ENCODE measurements at regions not wholly inside any gene's neighbourhood (a gene's known extent, or its start where the extent isn't known, plus 50 kb on each side); places are given as distances from the start of the nearest gene placed in this dataset.

DNA sequence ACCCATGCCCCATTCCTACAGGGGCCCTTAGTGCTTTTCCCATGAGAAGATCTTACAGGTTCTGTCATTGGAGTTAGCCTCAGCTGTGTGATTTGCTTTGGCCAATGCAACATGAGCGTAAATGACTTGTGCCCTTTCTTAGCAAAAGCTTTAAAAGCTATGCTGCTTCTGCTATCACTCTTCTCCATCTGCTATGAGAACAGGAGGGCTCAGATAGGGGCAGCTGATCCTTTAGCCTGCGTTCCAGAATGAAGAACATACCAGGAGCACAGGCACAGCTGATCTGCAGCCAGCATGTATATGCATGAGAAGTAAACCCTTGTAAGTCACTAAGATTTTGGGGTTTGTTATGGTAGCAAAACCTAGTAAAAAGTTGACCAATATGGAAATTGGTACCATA is 218.2 kb downstream of the SH2D4B start:
- TF ChIP-seq, protein P1, sequence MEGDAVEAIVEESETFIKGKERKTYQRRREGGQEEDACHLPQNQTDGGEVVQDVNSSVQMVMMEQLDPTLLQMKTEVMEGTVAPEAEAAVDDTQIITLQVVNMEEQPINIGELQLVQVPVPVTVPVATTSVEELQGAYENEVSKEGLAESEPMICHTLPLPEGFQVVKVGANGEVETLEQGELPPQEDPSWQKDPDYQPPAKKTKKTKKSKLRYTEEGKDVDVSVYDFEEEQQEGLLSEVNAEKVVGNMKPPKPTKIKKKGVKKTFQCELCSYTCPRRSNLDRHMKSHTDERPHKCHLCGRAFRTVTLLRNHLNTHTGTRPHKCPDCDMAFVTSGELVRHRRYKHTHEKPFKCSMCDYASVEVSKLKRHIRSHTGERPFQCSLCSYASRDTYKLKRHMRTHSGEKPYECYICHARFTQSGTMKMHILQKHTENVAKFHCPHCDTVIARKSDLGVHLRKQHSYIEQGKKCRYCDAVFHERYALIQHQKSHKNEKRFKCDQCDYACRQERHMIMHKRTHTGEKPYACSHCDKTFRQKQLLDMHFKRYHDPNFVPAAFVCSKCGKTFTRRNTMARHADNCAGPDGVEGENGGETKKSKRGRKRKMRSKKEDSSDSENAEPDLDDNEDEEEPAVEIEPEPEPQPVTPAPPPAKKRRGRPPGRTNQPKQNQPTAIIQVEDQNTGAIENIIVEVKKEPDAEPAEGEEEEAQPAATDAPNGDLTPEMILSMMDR (IDR thresholded peaks at IDR 0.05) = no peak
- TF ChIP-seq POLR2A (IDR thresholded peaks at IDR 0.05) = no peak
